NCI-H2029 (cell line): ENCODE measurements at regions not wholly inside any gene's neighbourhood (a gene's known extent, or its start where the extent isn't known, plus 50 kb on each side); places are given as distances from the start of the nearest gene placed in this dataset.
"Not testable (repeated sequence)": the region's sequence is repeated elsewhere in the genome, so short reads cannot be mapped to it uniquely, and the experiment has no call there.

Experiments
- DNase-seq: peaks from one replicate; lab custom pipeline; 2025; lab: John Stamatoyannopoulos, UW

DNA sequence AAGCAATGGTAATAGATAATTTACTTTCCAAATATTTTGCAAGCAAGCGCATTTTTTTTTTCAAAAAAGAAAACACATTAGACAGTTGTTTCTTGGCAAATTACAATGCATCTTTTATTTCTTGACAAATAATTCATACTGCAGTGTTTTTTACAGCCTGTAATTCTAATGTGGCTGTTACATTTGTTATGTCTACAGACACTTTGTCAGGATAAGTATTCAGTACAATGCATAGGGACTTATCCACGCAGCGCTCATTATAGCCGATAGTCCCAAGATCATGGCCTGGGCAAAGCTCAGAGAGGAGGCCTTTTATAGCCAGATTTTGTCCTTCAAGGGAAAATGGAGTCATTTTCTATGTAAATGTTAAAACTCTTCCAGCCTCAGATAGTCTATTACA, 123.0 kb upstream of the FANCL start:
- no peak for DNase-seq

DNA sequence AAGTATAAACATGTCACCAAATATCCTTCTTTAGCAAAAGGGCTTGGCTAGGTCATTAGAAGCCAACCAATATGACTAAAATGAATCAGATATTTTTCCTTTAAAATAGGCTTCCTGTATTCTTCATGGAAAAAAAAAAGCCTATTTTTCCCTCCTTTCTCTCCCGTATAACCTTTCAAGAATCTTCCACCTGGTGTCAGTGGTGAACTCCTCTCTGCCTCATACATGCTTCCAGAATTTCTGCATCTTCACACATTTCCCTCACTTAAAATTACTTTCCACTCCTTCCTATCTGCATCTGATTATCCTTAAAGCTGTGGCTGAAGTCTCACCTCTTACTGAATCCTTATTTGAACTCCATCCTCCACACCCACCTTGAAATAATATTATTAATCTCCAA, 116.9 kb upstream of the FANCL start:
- no peak for DNase-seq

DNA sequence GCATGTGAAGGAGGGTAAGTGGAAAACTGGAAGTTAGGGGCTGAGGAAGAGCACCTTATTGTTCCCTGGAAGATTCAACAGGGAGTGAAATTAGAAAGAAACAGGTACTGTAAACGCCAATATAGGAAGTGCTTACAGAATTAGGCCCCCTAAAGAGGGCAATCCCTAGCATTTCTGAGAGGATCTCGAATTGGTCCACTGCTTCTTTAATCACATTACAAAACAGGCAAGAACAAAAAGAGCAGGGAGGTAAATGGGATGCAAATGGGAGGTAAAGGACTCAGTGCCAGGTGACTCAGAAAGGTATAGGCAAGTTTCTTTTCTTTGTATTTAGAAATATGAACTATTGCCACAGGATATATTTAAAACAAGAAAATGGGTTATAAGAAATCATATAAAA, 116.4 kb upstream of the FANCL start:
- no peak for DNase-seq

DNA sequence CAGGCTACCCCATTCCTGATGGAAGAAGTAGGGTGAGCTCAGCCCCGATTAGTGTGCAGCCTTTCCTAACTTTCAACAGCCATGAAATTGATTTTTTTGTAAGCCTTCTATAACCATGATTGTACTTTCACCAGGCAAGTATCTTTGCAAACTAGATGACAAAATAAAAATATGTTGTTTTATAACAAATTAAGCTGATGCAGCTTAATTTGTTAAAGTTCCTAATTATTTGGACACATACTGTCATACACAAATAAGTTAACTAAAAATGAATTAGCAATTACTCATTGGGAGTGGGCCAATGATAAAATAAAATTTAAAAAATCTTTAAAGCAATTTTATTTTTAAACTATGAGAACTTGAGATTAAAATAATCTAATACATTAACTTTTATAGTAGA, 113.1 kb upstream of the FANCL start:
- no peak for DNase-seq

DNA sequence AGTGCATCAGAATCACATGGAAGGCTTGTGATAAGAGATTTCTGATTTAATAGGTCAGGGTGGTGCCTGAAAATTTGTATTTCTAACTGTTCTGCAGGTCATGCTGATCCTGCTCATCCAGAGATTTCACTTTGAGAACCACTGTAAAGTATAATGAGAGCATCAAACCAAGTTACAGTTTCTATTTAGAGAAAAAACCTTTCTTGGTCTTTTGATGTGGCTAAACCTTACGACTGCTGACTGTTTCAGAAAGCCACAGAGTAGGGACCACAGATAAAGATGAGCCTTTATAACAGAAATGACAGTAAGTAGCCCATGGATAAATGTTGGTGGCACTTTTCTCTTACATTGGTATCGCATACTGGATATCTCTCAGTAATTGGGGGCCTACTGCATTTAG, 109.4 kb upstream of the FANCL start:
- DNase-seq: no peak

DNA sequence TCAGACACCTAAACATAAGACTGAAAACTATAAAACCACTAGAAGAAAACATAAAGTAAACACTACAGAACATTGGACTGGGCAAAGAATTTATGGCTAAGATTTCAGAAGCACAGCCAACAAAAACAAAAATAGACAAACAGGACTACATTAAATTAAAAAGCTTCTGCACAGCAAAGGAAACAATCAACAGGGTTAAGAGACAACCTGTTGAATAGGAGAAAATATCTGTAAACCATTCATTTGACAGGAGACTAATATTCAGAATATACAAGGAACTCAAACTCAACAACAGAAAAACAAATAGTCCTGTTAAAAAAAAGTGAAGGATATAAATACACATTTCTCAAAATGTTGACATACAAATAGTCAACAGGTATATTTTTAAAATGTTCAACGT, 106.7 kb upstream of the FANCL start:
- DNase-seq: no peak

DNA sequence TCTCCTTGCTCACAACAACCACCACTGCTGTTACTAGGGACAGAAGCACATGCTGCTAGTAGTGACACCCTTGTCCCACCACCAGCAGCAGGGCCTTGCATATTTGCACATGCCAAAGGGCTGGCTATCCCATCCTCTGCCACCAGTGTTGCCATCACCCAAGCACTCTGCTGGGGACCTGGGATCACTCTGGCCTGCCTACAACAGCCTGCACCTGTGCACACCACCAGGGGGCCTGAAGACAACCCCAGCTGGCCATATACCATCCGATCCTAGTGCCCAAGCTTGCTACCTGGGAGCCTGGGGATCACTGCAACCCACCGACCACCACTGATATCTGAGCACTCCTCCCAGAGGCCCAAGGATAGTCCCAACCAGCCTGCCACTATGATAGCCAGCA, 99.9 kb upstream of the FANCL start:
- DNase-seq: no peak

DNA sequence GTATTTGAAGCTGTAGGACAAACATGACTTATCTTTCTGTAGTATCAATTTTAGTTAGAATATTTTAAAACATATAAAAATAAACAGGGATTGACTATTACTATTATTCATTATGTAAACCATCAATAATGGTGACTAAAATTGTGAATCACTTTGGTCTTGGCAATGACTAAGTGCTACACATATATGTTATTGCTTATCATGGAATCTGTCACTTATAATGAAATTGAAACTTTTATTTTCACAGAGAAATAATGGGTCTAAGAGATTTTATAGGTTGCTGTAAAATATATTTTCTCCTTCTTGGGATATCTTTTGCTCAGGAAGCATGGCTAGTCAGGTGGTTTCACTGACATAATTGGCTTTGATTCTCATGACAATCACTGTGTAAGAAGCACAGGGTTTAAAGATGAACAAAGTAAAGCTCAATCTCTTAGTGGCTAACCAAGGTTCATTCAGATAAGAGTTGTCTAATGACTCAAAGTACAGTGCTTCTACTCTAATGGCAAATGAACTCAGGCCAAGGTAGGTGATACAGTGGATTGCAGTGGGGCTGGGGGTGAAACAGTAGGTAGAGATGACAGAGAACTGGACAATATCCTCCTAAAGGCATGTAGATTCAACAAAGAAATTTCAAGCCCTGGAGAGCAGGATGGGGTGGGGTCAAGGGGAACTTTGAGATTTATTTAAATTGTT, 98.6 kb upstream of the FANCL start:
- DNase-seq: no peak

DNA sequence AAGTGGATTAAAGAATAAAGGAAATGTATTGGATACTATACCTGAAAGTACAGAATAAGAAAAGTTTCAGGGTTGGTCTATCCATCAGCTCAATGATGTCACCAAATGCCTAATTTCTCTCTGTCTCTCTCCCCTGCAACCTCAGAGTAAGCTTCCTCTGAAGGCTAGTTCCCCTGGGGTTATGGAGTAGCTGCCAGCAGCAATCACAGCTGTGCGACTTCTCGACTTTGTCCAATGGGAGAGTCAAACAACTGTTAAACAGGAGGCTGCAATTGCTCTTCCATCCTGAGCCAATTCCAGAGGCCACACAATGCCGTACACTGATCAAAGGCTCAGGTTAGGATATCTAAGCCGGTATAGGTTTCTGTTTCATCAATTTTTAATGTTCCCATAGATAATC, 95.3 kb upstream of the FANCL start:
- DNase-seq: no peak

DNA sequence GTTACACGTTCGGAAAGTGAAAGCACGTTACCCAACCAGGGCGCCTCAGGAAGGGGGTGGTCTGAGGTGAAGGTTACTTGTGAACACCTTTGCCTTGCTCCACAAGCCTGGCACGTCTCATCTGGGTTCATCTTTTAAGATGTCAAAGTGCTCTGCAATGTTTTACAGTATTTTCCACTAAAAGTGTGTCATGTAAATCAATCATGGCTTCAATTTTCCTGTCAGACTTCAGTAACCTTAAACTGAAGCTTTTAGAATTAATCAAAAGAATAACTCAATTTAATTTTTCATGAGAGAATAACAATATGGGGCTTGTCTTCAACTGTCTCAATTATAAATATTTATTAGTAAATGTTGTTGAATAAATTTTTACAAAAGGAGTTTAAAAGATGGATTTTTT, 93.3 kb upstream of the FANCL start:
- DNase-seq: no peak

DNA sequence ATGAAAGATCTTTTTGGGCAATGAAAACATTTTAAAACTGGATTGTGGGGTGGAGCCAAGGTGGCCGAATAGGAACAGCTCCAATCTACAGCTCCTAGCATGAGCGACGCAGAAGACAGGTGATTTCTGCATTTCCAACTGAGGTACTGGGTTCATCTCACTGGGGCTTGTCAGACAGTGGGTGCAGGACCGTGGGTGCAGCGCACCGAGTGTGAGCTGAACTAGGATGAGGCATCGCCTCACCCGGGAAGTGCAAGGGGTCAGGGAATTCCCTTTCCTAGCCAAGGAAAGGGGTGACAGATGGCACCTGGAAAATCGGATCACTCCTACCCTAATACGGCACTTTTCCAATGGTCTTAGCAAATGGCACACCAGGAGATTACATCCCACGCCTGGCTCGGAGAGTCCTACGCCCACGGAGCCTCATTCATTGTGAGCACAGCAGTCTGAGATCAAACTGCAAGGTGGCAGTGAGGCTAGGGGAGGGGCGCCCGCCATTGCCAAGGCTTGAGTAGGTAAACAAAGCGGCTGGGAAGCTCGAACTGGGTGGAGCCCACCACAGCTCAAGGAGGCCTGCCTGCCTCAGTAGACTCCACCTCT, 84.3 kb upstream of the FANCL start:
- not testable (repeated sequence) for DNase-seq

DNA sequence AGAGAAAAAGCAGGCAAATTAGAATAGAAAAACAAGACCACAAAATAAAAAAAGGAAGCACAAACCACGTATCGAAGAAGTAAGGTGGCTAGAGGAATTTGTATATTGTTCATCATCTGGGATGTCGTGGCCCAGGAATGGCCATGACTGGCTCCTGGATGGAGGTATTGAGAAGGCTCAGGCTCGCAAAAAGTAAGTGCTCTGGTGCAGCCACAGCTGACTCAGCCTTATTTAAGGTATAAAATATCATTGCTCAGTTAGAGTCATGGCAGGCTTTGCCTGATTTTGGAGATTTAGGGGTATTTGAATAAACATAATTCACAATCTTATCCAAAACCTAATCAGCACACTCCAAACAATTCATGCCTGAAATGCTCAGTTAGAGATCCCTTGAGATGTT, 78.4 kb upstream of the FANCL start:
- no peak for DNase-seq

DNA sequence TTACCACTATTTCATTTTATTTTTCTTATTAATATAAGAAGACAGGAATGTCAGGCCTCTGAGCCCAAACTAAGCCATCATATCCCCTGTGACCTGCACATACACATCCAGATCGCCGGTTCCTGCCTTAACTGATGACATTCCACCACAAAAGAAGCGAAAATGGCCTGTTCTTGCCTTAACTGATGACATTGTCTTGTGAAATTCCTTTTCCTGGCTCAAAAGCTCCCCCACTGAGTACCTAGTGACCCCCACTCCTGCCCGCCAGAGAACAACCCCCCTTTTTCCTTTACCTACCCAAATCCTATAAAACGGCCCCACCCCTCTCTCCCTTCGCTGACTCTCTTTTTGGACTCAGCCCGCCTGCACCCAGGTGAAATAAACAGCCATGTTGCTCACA, 77.8 kb upstream of the FANCL start:
- not testable (repeated sequence) for DNase-seq

DNA sequence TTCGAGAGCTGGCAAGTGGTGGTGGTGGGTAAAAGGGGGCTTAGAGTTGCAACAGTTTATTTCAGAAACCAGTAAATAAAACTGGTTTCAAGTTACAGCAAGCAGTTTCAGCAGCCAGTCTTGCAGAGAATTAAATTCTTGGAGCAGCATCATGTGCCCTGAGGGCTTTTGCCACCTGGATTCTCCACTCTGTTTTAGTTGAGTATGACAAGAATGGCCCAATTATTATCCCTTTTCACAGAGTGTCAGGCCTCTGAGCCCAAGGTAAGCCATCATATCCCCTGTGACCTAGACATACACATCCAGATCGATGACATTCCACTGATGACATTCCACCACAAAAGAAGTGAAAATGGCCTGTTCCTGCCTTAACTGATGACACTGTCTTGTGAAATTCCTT, 72.8 kb upstream of the FANCL start:
- no peak for DNase-seq

DNA sequence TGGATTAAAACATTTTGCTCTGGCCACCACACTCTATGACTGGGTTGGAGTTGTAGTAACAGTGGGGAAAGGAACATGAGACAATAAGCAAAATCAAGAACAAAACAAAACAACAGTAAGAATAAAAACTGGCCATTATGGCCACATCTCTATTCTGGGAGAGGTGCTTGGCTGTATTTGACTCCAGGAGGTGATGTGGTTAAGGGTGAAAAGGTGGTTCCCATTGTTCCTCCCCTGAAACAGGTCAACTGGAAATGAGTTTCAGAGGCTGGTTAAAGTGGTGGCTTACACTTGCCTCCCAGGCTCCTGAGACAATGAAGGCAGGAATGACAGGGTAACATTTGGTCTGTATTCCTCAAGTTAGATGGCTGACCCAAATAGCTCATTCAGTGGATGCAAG, 67.3 kb upstream of the FANCL start:
- no peak for DNase-seq

DNA sequence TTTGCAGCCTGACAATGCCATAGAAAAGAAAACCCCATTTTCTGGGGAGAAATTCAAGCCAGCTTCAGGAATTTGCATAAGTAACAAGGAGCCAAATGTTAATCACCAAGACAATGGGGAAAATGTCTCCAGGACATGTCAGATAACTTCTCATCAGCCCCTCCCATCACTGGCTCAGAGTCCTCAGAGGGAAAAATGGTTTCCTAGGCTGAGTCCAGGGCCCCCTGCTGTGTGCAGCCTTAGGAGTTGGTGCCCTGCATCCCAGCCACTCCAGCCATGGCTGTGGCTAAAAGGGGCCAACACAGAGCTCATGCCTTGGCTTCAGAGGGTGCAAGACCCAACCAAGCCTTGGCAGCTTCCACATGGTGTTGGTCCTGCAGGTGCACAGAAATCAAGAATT, 63.7 kb upstream of the FANCL start:
- no peak for DNase-seq

DNA sequence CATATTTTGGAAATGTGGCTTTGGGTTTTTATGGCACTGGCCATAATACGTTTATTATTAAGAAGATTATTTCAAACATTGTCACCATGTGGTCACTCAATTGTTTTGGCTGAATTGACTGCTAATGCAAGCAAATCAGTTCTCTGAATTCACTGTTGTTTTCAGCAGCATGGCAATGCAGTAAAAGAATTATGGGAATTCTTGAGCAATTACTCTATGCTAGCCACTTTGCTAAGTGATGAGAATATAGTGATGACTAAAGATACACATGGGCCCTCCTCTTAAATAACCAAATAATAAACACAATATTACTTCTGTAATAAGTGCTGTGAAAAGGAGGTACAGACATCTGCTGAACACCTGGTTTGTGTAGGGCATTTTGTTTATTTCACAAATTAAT, 58.0 kb upstream of the FANCL start:
- DNase-seq: no peak

DNA sequence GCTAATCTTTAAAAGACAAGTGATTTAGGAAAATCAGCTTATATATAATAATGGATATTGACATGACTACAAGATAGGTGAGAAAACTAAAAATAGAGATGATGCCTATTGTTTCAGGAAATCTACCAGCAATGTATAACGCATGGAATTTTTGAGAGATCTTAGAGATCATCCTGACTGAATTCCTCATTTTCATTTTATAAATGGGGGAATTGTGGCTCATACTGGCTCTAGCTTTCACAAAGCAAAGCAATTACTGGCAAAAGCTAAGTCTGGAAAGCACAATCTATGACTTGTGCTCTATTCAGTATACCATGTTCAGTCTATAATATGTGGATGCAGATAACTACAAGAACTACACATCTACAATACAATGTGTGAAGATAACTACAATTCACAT, 51.9 kb upstream of the FANCL start:
- no peak for DNase-seq

DNA sequence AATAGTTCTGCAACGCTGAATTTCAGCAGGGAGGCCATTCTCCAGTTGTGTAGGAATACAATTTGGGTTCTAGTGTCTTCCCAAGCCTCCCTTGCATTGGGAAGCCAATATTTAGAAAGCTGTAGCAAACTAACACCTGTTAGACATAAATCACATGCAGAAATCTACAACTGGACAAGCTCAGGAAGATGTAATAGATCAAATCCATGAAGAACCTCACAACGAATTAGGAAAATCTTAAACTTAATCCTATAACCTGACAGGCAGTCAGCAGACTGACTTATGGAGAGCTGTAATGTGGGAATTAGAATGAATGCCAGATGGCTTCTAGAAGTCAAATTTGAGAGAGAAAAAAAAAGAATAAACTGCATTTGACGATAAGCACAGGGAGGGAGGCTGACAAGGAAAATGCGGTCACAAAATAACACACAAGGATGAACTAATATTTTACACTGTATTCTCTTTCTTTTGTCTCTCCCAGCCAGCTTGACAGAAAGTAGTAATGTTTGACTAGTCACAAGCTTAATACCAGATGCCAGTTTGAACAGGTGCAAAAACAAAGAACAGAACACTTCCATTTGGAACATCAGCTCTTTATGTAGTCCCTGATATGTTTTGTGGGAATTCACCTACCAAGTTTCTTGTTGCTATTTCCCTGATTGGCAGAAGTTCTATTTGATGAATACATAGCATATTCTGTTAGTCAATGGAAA, 50.8 kb upstream of the FANCL start:
- DNase-seq: no peak
